ENCODE measurements at regions not wholly inside any gene's neighbourhood (a gene's known extent, or its start where the extent isn't known, plus 50 kb on each side); places are given as distances from the start of the nearest gene placed in this dataset.
"Not testable (repeated sequence)": the region's sequence is repeated elsewhere in the genome, so short reads cannot be mapped to it uniquely, and the experiment has no call there.

DNA sequence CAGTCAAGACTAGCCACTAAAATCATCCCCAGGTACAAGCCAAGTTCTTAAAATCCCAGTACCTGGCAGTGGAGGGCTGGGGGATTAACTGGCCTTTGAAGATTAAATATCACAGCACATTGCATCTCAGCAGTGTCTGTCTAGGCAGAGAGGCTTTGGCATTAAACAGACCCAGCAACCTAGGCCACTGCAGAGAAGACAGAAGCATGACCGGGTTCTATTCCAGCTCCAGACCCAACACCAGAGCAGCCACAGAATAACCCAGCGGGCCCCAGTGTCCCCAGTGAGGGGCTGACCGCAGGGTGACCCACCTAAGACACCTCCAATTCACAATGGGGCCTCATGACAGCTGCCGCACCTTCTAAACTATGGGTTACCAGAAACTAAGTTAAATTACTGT, 88.2 kb downstream of the SHANK2 start:
- TF ChIP-seq, protein P1, sequence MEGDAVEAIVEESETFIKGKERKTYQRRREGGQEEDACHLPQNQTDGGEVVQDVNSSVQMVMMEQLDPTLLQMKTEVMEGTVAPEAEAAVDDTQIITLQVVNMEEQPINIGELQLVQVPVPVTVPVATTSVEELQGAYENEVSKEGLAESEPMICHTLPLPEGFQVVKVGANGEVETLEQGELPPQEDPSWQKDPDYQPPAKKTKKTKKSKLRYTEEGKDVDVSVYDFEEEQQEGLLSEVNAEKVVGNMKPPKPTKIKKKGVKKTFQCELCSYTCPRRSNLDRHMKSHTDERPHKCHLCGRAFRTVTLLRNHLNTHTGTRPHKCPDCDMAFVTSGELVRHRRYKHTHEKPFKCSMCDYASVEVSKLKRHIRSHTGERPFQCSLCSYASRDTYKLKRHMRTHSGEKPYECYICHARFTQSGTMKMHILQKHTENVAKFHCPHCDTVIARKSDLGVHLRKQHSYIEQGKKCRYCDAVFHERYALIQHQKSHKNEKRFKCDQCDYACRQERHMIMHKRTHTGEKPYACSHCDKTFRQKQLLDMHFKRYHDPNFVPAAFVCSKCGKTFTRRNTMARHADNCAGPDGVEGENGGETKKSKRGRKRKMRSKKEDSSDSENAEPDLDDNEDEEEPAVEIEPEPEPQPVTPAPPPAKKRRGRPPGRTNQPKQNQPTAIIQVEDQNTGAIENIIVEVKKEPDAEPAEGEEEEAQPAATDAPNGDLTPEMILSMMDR (IDR thresholded peaks at IDR 0.05): no peak
- TF ChIP-seq ZFX (IDR thresholded peaks at IDR 0.05; ENCODE audit: borderline replicate concordance): no peak
- no peak overlapping the region for H3K27ac ChIP-seq

DNA sequence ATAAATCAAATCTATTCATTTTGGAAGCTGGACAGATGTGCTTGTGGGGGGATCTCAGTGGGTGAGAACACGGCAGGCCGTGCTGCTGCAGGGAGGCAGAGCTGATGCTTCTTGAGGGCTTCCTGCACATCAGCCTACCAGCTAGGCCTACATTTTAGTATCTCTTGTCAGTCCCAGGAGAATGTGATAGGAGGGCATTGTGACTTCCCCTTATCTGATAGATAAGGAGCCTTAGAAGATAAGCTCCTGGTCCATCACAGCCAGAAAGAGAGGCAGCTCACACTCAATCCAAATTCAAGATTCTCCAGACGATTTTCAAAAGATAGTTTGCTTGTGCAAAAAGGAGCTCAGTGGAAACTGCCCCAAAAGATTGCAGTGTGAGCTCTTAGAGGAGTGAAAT, 89.0 kb downstream of the SHANK2 start:
- H3K27ac ChIP-seq: no peak overlapping the region
- TF ChIP-seq, protein P1 (IDR thresholded peaks at IDR 0.05): no peak
- no peak for TF ChIP-seq ZFX (IDR thresholded peaks at IDR 0.05; ENCODE audit: borderline replicate concordance)

DNA sequence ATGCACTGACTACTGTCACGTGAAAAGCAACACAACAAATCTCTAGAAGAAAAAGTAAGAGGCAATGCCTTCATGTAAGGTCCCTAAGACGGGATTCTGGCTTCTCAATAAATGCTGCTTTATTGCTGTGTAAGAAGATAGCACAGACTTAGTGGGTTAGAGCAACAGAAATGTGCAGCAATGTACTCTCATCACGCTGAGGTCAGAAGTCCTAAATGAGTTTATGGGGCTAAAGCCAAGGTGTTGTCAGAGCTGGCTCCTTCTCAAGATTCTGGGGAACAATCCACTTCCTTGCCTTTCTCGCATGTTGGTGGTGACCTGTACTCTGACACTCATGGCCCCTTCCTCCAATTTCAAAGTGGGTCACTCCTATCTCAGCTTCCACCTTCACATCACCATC, 93.4 kb downstream of the SHANK2 start:
- no peak overlapping the region for H3K27ac ChIP-seq
- TF ChIP-seq, protein P1 (IDR thresholded peaks at IDR 0.05): no peak
- TF ChIP-seq ZFX (IDR thresholded peaks at IDR 0.05; ENCODE audit: borderline replicate concordance): no peak

DNA sequence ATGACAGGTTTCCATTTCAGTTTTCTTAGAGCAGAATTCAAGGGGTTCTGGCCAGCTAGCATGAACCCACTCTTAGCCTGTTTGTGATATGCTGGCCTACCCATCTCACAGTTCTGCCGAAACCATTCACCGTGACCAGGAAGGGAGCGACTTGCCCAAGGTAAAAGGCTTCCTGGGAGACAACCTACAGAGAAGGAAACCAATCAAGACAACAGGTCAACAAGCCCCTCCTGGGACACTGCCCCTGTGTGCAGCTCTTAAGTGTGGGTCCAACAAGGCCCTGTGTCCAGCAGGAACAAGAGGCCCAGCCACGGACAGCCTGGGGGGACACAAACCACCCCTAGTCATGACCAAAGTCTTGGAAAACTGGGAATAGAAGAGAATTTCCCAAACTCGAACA, 94.7 kb downstream of the SHANK2 start:
- H3K27ac ChIP-seq: not testable (repeated sequence)

DNA sequence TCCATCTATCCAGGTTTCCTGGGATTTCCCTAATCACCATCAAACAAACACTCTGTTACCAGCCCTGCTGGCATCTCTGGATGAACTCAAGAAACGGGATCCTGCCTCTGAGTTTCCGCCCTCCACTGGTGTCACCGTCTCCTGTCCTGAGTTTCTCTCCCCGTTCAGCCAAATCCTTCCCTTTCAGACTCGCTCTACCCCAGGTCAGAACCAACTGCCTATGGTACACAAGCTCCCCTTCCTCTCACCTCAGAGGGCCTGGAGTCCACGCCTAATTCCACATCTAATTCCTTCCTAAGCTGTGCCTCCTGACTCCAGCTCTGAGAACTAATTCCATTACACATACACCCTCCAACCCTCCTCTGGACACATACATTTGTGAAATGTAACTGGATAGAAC, 96.1 kb downstream of the SHANK2 start:
- TF ChIP-seq, protein P1 (IDR thresholded peaks at IDR 0.05): no peak
- TF ChIP-seq ZFX (IDR thresholded peaks at IDR 0.05; ENCODE audit: borderline replicate concordance): no peak
- no peak overlapping the region for H3K27ac ChIP-seq

DNA sequence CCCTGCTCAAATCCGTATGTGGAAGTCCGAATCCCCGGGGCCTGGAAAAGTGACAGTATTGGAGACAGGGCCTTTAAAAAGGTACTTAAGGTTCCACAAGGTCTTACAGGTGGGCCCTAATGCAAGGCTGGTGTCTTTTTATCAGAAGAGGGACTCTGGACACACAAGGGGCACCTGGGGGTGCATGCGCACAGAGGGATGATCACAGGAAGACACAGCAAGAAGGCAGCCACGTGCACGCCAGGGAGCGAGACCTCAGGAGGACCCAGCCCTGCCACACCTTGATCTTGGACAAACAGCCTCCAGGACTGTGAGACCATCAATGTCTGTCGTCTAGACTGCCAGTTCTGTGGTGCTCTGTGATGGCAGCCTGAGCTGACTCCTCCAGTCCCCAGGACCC, 96.5 kb downstream of the SHANK2 start:
- TF ChIP-seq ZFX (IDR thresholded peaks at IDR 0.05; ENCODE audit: borderline replicate concordance): no peak
- TF ChIP-seq, protein P1 (IDR thresholded peaks at IDR 0.05): no peak
- H3K27ac ChIP-seq: no peak overlapping the region

DNA sequence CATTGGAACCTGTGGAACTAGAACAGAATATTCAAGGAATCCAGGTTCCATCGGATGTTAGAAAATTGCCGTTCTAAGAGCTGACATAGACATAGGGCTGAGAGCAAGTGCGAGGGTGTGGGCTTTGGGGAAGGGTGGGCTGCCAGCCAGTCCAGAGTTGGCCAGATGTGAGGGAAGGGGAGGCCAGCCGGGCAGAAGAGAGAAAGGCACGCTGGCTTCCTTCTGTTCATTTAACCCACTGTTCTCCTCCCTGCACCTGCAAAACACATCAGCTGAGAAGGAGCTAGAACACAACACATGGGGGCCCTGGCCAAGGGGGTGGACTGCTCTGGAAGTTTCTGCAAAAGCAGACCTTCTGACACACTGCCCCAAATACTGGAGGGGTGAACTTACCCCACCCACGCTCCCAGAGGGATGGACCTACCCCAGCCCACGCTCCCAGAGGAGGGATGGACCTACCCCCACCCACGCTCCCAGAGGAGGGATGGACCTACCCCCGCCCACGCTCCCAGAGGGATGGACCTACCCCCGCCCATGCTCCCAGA, 98.0 kb downstream of the SHANK2 start:
- TF ChIP-seq ZFX (IDR thresholded peaks at IDR 0.05; ENCODE audit: borderline replicate concordance): no peak
- TF ChIP-seq, protein P1 (IDR thresholded peaks at IDR 0.05): no peak
- H3K27ac ChIP-seq: no peak overlapping the region

DNA sequence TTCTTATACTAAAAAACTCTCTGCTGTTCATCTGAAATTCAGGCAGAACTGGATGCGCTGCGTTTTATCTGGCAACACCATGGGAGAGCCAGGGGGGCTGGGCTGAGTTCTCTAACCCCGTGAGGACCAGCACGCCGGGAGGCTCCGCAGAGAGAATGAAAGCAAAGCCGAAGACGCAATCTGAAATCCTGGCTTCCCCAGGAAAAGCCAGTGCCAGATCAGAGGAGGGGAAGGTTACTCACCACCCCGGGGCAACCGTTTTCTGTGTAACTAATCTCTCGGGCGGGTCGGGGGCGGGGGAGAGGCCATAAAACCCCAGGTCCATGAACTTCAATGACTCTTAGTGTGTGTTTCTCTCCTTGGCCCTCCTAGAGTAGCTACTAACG, 99.4 kb downstream of the SHANK2 start:
- no peak for TF ChIP-seq ZFX (IDR thresholded peaks at IDR 0.05; ENCODE audit: borderline replicate concordance)
- no peak overlapping the region for H3K27ac ChIP-seq

DNA sequence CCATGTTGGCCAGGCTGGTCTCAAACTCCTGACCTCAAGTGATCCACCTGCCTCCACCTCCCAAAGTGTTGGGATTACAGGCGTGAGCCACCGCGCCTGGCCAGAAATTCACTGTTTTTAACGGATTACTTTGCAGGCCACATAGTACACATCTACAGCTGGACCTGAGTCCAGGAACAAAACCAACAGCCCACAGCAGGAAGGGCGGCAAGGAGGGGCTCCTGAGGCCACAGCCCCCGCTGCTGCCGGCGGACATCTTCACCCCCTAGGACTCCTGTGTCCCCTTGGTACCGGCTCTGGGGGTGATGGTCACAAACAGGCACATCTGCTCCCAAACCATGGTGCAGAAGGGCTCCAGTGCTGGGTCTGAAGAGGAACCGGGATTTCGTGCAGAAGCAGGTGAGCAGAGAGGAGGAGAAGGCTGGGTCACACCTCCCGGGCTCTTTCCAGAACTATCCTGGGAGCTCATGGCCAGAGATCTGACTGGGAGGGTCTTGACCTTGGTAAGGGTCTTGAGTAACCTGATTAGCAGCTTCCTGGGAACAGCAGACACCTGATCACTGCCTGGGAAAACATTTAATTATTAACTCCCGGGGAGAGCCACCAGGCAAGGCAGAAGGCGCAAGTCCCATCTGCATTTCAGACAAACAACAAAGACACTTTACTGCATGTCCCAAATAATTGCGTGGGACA, 99.9 kb downstream of the SHANK2 start:
- not testable (repeated sequence) for H3K27ac ChIP-seq

All from 22Rv1 (cell line).